OCI-LY1 (cell line): ENCODE measurements at regions not wholly inside any gene's neighbourhood (a gene's known extent, or its start where the extent isn't known, plus 50 kb on each side); places are given as distances from the start of the nearest gene placed in this dataset.

Experiments
- CTCF ChIP-seq: fragments of 200-600 bp; sonication (generic), shearing (Covaris generic); IDR thresholded peaks from 2 replicates; pipeline ENCODE4 v1.5.1; 2017; ENCODE audit warnings: mild to moderate bottlenecking, antibody characterized with exemption, low read length, moderate library complexity, mixed read lengths
- EZH2 ChIP-seq: fragments of 200-600 bp; sonication (generic), shearing (Covaris generic); IDR thresholded peaks from 2 replicates; pipeline ENCODE4 v1.8.0; 2017; ENCODE audit warnings: borderline replicate concordance, mixed run types, mild to moderate bottlenecking, antibody characterized with exemption, low read length, moderate library complexity, mixed read lengths

DNA sequence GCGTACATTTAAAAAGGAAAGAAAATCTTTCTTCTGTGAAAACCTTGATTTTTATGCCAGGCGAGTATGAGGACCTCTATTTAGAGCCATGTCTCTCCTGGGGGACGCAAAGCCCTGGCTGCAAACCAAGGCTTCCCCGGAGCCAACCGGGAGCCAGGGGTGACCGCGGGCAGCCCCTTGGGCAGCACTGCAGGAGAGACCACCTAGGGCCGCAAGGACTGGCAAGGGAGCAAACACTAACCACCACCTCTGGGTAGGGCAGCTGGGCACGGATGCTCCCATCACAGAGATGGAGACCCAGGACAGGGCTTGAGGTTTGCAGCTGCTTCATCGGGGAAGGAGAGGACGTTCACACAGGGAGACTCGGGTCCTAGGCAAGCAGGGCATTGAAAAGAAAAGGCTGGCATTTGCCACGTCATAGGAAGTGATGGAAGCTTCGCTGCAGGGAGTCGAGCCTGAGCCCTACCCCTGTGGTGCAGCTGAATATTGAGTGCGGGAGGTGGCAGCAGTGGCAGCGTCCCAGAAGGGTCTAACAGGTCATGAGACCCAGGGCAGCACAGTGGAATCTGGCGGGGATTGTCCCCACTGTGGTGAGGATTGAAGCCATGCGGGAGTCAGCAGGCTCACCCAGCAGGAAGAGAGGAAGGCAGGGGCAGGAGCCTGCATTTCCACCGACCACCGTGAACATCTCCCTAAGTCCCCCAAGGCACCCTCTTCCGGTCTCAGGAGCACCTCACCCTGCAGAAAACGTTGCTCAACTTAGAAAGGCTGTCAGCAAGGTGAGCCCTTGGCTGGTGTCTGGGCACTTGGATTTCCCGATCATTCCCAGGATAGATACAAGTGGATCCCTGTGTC is 156.2 kb upstream of the CST7 start:
- TF ChIP-seq EZH2 (no peak), CTCF (no peak)
